Colonic mucosa (tissue), 4 donors: ENCODE measurements at regions not wholly inside any gene's neighbourhood (a gene's known extent, or its start where the extent isn't known, plus 50 kb on each side); places are given as distances from the start of the nearest gene placed in this dataset.

Experiments used
- DNase-seq: peaks from one replicate; pipeline ENCODE4 v3.0.0-alpha.2; 2020
- H3K27ac ChIP-seq: fragments of 200-600 bp; one replicate; pipeline ENCODE4 v1.8.0; 2021
- H3K27me3 ChIP-seq: fragments of 200-600 bp; one replicate; pipeline ENCODE4 v1.8.0; 2021
- H3K36me3 ChIP-seq: fragments of 200-600 bp; one replicate; pipeline ENCODE4 v1.8.0; 2021
- H3K4me1 ChIP-seq: fragments of 200-600 bp; one replicate; pipeline ENCODE4 v1.8.0; 2021; ENCODE audit warnings: mild to moderate bottlenecking
- H3K4me3 ChIP-seq: fragments of 200-600 bp; one replicate; pipeline ENCODE4 v1.8.0; 2021
- H3K9ac ChIP-seq, 2 donors: one replicate each; pipeline ENCODE4 v1.7.0; 2013; ENCODE audit warnings: control low read depth in 2 of 2, low read depth in 2 of 2, low read length in 2 of 2
- H3K9me3 ChIP-seq: fragments of 200-600 bp; one replicate; pipeline ENCODE4 v1.8.0; 2021
- CTCF ChIP-seq: fragments of 200-600 bp; IDR thresholded peaks from one replicate; pipeline ENCODE4 v1.8.0; 2022; ENCODE audit warnings: antibody characterized with exemption, mild to moderate bottlenecking
- intact Hi-C: fragments of 100-400 bp; cut with DNase I; formaldehyde crosslinking; loops from one replicate; pipeline ENCODE4 v1.14.1; 2022
- donor health status: healthy.
- donor health status: DM: no; HTN: no; CAD: no.
- donor health status: DM: no; HTN: no; CAD: no.

- H3K4me1 ChIP-seq = no peaks in the 10 kb centered on the region
- no peak overlapping the region for H3K27ac ChIP-seq
- H3K9me3 ChIP-seq = no peaks in the 10 kb centered on the region
- no peak overlapping the region for H3K9ac ChIP-seq
- no peaks in the 10 kb centered on the region for H3K36me3 ChIP-seq
- DNase-seq = no peak
- intact Hi-C loops = no loop called here
- H3K27me3 ChIP-seq = no peaks in the 10 kb centered on the region
- no peak for TF ChIP-seq CTCF
- H3K4me3 ChIP-seq = no peak overlapping the region
Observed at GRCh38 chr20:5451643-5452210, 135.0 kb upstream of the PROKR2 start.

- H3K27ac ChIP-seq = no peak overlapping the region
- peak; percentile 59 for DNase-seq
- intact Hi-C loops = loop anchor here (10.0 kb wide), 2 partner anchors 234 to 324 kb away; partner anchors contain the start of gene CDS2
- peak; percentile 66 for TF ChIP-seq CTCF
- H3K9ac ChIP-seq = no peak overlapping the region
- H3K4me1 ChIP-seq = no peaks in the 10 kb centered on the region
- H3K36me3 ChIP-seq = no peaks in the 10 kb centered on the region
- no peaks in the 10 kb centered on the region for H3K27me3 ChIP-seq
- no peaks in the 10 kb centered on the region for H3K9me3 ChIP-seq
- H3K4me3 ChIP-seq = no peak overlapping the region
Observed at GRCh38 chr20:5448449-5449118, 131.8 kb upstream of the PROKR2 start.

GRCh38 chr20:5447188-5447587 lies 130.4 kb upstream of the PROKR2 start:
- Histone ChIP-seq H3K27ac (no peak overlapping the region), H3K4me3 (no peak overlapping the region), H3K4me1 (no peaks in the 10 kb centered on the region), H3K36me3 (no peaks in the 10 kb centered on the region), H3K27me3 (no peaks in the 10 kb centered on the region), H3K9ac (no peak overlapping the region), H3K9me3 (no peaks in the 10 kb centered on the region)
- no peak for TF ChIP-seq CTCF
- intact Hi-C loops = loop anchor here (10.0 kb wide), 2 partner anchors 232 to 322 kb away; partner anchors contain the start of gene CDS2
- no peak for DNase-seq

GRCh38 chr20:5445611-5446010 lies 128.9 kb upstream of the PROKR2 start:
- H3K27ac ChIP-seq = no peak overlapping the region
- TF ChIP-seq CTCF = no peak
- no peaks in the 10 kb centered on the region for H3K4me1 ChIP-seq
- no peaks in the 10 kb centered on the region for H3K27me3 ChIP-seq
- H3K36me3 ChIP-seq = no peaks in the 10 kb centered on the region
- no peaks in the 10 kb centered on the region for H3K9me3 ChIP-seq
- DNase-seq = no peak
- H3K4me3 ChIP-seq = no peak overlapping the region
- intact Hi-C loops = loop anchor here (10.0 kb wide), 2 partner anchors 231 to 321 kb away; partner anchors contain the start of gene CDS2
- no peak overlapping the region for H3K9ac ChIP-seq

- H3K9ac ChIP-seq = no peak overlapping the region
Observed at GRCh38 chr20:5442101-5442500, 125.3 kb upstream of the PROKR2 start.

More at GRCh38 chr20:5442101-5442500, 125.3 kb upstream of the PROKR2 start:
- Histone ChIP-seq H3K9me3 (no peaks in the 10 kb centered on the region), H3K4me1 (no peaks in the 10 kb centered on the region), H3K4me3 (no peak overlapping the region), H3K27ac (no peak overlapping the region), H3K36me3 (no peaks in the 10 kb centered on the region), H3K27me3 (no peaks in the 10 kb centered on the region)
- no peak for DNase-seq
- TF ChIP-seq CTCF = no peak
- intact Hi-C loops = loop anchor here (10.0 kb wide), 2 partner anchors 227 to 317 kb away; partner anchors contain the start of gene CDS2
